Glutamatergic neuron (in vitro differentiated cells): ENCODE measurements at regions not wholly inside any gene's neighbourhood (a gene's known extent, or its start where the extent isn't known, plus 50 kb on each side); places are given as distances from the start of the nearest gene placed in this dataset.
"Not testable (repeated sequence)": the region's sequence is repeated elsewhere in the genome, so short reads cannot be mapped to it uniquely, and the experiment has no call there.

Source experiments
- DNase-seq: peaks from one replicate; pipeline ENCODE4 v3.0.0; 2022
- H3K27ac Mint-ChIP-seq: one replicate; pipeline ENCODE4 v1.8.0; 2020; ENCODE audit warnings: mild to moderate bottlenecking, mixed read lengths, inconsistent platforms; ENCODE audit not compliant: unreplicated experiment
- H3K27me3 Mint-ChIP-seq: one replicate; pipeline ENCODE4 v1.8.0; 2020; ENCODE audit warnings: mild to moderate bottlenecking, moderate library complexity, mixed read lengths, inconsistent platforms; ENCODE audit not compliant: unreplicated experiment
- H3K36me3 Mint-ChIP-seq: one replicate; pipeline ENCODE4 v1.8.0; 2020; ENCODE audit warnings: mild to moderate bottlenecking, mixed read lengths, inconsistent platforms; ENCODE audit not compliant: unreplicated experiment
- H3K4me1 Mint-ChIP-seq: one replicate; pipeline ENCODE4 v1.8.0; 2020; ENCODE audit warnings: mild to moderate bottlenecking, low read depth, mixed read lengths, inconsistent platforms; ENCODE audit not compliant: unreplicated experiment
- H3K4me3 Mint-ChIP-seq: one replicate; pipeline ENCODE4 v1.8.0; 2020; ENCODE audit warnings: mild to moderate bottlenecking, mixed read lengths, inconsistent platforms; ENCODE audit not compliant: unreplicated experiment
- H3K9me3 Mint-ChIP-seq: one replicate; pipeline ENCODE4 v1.8.0; 2020; ENCODE audit warnings: mild to moderate bottlenecking, moderate library complexity, mixed read lengths, inconsistent platforms; ENCODE audit not compliant: unreplicated experiment
- CTCF ChIP-seq: fragments of 200-600 bp; sonication (generic); IDR thresholded peaks from one replicate; pipeline ENCODE4 v1.5.0; 2021; ENCODE audit not compliant: partially characterized antibody, unreplicated experiment

- Mint-ChIP-seq H3K27me3 (no peaks in the 10 kb centered on the region), H3K9me3 (no peaks in the 10 kb centered on the region), H3K4me1 (peaks cover 22% of the 10 kb centered on the region), H3K4me3 (no peak overlapping the region), H3K27ac (no peak overlapping the region), H3K36me3 (no peaks in the 10 kb centered on the region)
- TF ChIP-seq CTCF = no peak
- no peak for DNase-seq
Measured at GRCh38 chr5:72645064-72645846, 138.0 kb upstream of the ZNF366 start.

DNA sequence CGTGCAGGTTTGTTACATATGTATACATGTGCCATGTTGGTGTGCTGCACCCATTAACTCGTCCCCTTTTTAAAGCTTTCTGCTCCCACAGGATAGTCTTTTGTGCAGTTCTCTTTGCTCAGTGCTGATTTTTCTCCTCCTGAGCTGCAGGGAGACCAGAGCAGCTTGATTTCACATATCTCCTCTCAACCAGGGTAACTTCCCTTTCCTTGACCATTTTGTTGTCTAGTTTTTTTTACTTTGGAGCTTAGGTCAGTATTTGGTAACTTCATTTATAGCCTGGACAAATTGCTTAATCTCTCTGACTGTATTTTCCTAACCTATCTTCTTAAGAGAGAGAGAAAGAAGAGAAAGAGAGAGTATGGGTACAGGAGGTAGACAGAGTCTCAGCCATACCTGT is 137.1 kb upstream of the ZNF366 start:
- H3K36me3 Mint-ChIP-seq = no peaks in the 10 kb centered on the region
- no peaks in the 10 kb centered on the region for H3K27me3 Mint-ChIP-seq
- H3K9me3 Mint-ChIP-seq = no peaks in the 10 kb centered on the region
- H3K27ac Mint-ChIP-seq = no peak overlapping the region
- H3K4me1 Mint-ChIP-seq = peaks cover 17% of the 10 kb centered on the region
- TF ChIP-seq CTCF = no peak
- no peak overlapping the region for H3K4me3 Mint-ChIP-seq
- no peak for DNase-seq

- TF ChIP-seq CTCF = no peak
- no peak for DNase-seq
- Mint-ChIP-seq H3K4me1 (no peaks in the 10 kb centered on the region), H3K27me3 (no peaks in the 10 kb centered on the region), H3K36me3 (no peaks in the 10 kb centered on the region), H3K4me3 (no peak overlapping the region), H3K27ac (no peak overlapping the region), H3K9me3 (no peaks in the 10 kb centered on the region)
Measured at GRCh38 chr5:72641164-72641563, 134.0 kb upstream of the ZNF366 start.

DNA sequence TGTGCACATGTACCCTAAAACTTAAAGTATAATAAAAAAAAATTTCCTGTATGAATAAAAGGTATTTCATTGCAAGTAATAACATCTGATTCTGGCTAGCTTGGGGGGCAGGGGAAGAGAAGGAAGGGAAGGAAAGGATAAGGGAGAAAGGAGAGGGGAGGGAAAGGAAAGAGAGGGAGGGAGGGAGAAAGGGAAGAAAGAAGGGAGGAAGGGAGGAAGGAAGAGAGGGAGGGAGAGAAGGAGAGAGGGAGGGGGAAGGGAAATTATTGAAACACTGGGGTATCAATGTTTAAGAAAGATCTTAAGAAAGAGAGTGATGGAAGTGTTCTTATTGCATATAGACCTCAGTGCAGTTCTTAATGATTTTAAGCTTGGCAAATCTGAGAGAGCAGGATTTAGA is 129.8 kb upstream of the ZNF366 start:
- Mint-ChIP-seq H3K27ac (no peak overlapping the region), H3K27me3 (peaks cover 2% of the 10 kb centered on the region), H3K9me3 (no peaks in the 10 kb centered on the region), H3K4me1 (peaks cover 2% of the 10 kb centered on the region), H3K4me3 (no peak overlapping the region), H3K36me3 (no peaks in the 10 kb centered on the region)
- no peak for DNase-seq
- TF ChIP-seq CTCF = no peak

DNA sequence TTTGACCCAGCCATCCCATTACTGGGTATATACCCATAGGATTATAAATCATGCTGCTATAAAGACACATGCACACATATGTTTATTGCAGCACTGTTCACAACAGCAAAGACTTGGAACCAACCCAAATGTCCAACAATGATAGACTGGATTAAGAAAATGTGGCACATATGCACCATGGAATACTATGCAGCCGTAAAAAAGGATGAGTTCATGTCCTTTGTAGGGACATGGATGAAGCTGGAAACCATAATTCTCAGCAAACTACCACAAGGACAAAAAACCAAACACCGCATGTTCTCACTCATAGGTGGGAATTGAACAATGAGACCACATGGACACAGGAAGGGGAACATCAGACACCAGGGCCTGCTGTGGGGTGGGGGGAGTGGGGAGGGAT is 129.4 kb upstream of the ZNF366 start:
- not testable (repeated sequence) for H3K4me1 Mint-ChIP-seq, H3K36me3 Mint-ChIP-seq, H3K9me3 Mint-ChIP-seq, H3K27me3 Mint-ChIP-seq, DNase-seq, H3K4me3 Mint-ChIP-seq, H3K27ac Mint-ChIP-seq
